HG03378 (cell line): ENCODE measurements at regions not wholly inside any gene's neighbourhood (a gene's known extent, or its start where the extent isn't known, plus 50 kb on each side); places are given as distances from the start of the nearest gene placed in this dataset.
A peak's percentile ranks its signal among the peaks of the same experiment; 100 is the strongest.

Source experiments
- ATAC-seq: cut with Tn5 transposase; IDR thresholded peaks from one replicate; pipeline ENCODE4 v1.9.1; 2021; ENCODE audit warnings: mild to moderate bottlenecking, moderate library complexity; ENCODE audit not compliant: unreplicated experiment

GRCh38 chr4:74612837-74613236, 167.9 kb downstream of the AREG start:
- no peak for ATAC-seq

DNA sequence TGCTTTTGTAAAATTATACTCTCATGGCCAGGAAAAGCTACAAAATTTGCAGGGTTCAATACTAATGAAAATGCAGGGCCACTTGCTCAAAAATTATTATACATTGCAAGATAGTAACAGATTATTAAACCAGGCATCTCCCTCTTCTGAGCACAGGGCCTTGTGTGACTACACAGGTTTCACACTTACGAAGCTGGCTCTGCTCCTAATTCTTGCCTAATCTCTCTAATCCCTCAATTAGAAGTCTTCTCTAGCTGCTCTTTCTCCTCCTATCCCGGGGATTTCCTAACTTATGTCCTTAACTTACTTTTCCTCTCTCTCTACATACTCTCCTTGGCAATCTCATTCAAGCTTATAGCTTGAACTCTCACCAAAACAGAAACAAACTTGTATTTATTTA, 168.3 kb downstream of the AREG start:
- ATAC-seq: no peak

DNA sequence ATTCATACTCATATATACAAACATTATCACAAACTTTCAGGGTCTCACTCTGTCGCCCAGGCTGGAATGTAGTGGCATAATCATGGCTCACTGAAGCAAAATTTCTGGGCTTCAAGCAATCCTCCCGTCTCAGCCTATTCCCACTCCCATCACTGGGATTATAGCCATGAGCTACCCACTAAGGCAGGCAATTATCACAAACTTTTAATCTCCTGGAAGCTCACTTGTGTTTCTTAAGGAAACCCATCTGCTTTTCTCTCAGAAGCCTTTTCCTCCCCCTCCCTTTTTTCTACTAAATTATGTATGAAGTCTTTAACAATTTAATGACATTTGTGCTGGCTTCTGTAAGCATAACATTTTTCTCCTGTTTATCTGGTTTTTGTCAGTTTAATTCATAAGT, 170.5 kb downstream of the AREG start:
- no peak for ATAC-seq

DNA sequence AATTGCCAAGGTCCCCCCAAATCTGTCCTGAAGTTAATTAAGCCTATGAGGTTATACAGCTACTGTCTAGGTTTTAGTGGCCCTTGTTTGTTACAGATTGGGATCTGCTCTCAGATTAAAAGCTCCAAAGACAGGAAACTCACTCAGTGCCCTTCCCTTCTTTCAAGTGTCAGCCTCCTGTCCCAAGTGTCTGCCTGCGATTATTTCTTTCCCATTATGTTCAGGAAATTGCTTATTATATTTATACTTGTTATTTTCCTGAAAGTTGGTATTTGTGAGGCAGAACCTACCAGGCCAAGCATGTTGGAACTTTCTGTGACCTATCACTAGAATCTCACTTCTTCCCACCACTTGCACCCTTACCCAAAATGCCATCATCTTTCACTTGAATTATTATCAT, 173.2 kb downstream of the AREG start:
- no peak for ATAC-seq

DNA sequence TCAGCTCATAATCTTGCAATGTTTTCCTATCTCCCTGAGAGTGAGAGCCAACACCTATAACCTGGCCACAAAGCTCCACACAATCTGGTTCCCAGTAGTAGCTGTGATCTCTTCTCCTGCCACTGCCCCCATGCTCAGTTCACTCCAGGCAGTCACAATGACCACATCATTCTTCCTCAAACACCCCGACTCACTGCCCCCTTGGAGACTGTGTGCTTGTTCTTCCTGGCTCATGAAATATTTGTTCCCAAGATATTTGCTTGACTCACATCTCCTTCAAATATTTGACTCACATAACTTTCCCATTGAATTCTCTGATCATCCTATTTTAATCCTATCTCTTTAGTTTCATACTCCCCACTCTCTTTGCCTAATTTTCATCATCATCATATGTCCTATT, 173.7 kb downstream of the AREG start:
- no peak for ATAC-seq

DNA sequence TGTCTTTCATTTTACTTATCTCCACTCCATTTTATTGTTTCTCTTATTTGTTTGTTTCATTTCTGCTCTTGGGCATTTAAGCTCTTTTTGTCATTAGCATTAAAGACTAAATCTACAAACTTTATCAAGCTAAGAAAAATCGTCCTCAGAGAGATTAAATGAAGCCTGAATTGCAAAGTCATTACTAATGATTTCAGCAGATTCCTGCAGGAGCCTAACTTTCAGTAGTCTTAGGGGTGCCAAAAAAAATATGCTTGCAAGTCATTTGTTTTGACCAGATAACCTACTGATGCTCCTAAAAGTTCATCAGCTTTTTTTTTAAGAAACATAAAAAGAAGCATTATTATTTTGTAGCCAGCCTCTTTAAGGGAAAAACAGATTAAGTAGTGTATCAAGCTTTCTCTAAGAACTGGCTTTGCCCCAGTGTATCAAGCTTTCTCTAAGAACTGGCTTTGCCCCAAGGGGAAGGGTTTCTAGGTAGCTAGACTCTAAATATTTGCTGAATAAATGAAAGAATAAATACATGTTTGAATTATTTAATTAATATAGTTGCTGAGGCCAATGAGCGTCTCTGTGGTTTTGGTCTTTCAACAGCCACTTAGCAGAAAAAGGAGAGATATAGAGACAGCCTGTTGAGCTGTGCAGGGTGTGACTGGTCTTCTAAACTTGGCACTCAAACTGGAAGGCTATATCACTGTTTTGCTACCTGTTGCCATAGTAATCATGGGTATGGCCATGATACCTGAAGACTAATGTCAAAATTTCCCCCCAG, 174.2 kb downstream of the BTC start:
- ATAC-seq: no peak

- ATAC-seq: no peak
Observed at GRCh38 chr4:74621616-74622015, 172.7 kb downstream of the BTC start.

DNA sequence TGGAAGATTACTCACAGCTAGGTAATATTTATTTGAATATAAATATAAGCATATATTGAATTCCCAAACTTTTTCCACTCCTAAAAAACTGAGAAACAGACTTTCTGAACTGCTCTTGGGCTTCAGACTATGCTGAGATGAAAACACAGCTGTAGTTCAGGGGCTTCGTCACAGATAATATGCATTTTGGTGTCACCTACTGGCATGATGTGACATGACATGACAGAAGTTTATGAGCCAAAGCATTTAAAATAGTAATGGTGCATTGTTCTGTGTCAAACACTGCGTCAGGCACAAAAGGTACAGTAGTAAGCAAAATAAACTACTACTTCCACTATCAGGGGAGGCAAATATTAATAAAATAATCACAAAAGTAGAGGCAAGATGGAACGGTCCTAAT, 171.3 kb downstream of the BTC start:
- peak; percentile 91 for ATAC-seq

GRCh38 chr4:74624351-74625151, 169.8 kb downstream of the BTC start:
- ATAC-seq: no peak

DNA sequence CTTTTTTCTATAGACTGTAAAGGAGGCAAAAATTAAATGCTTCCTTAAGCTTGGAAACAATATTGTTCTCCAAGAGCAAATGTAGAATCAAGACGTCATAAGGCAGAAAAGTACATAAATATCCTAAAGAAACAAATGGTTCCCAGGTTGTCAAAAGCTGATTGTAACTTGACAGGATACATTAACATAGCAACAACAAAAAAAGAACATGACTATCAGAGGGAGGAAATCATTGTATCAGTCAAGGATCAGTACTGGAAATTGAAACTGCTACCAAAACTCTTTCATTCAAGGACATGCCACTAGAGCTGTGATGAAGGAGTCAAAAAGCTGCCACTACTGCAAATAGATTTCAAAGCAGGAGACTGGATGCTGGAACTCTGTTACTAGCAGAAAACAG, 168.3 kb downstream of the BTC start:
- no peak for ATAC-seq

GRCh38 chr4:74627093-74627492, 167.2 kb downstream of the BTC start:
- ATAC-seq: no peak

DNA sequence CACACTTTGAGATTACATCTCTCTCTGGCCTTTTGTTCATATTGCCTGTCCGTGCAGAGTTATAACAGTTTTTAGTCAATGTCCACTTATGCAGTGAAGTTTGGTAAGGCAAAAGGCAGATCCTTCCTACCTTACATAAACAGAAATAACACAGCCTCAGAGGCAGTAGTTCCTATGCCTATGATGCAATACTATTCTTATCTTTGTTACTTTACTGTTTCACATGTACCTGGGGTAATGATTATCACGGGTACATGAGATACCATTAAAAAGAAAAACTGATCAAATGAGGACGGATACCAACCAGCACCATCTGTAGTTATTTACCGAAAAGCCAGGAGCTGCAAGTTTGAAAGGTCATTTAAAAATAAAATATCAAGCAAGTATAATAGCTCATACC, 166.8 kb downstream of the BTC start:
- no peak for ATAC-seq

- ATAC-seq: no peak
Observed at GRCh38 chr4:74628852-74629620, 165.3 kb downstream of the BTC start.

- ATAC-seq: no peak
Observed at GRCh38 chr4:74630551-74630950, 163.8 kb downstream of the BTC start.

- no peak for ATAC-seq
Observed at GRCh38 chr4:74631338-74631737, 163.0 kb downstream of the BTC start.

DNA sequence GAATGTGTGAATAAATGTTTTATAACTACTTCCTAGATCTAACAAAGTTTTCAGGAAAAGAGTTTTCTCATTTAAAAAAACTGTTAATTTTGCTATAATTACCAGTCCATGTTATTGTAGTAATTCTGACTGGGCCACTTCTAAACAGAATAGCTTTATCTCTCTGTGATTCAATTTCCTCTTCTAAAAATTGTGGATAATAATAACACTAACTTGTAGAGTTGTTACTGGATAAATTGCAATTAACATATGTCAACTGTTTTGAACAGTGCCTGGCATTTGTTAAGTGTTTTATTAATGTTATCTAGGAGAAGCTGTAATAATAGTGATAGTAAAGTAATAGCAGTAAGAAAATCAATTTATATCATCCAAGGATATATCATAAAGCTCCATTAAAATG, 162.3 kb downstream of the BTC start:
- no peak for ATAC-seq

DNA sequence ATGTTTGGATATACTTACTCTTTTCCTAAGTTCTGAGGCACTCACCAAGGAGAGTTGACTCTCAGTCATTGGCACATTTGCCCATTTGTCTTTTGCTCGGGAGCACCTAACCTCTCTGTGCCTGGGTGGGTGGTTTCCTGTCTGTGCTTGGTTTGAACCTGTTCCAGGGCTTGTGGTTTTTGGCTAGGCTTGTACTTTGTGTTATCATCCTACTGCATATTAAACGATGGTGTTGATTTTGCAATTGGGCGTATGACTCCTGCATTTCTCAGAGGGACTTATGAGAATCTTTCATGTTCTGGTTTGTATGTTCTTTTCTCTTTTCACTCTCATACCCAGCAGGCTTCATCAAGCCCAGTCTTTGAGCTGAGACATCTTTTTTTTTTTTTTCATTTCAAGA, 161.7 kb downstream of the BTC start:
- ATAC-seq: no peak

GRCh38 chr4:74635074-74635473, 159.2 kb downstream of the BTC start:
- no peak for ATAC-seq

GRCh38 chr4:74635490-74636123, 158.7 kb downstream of the BTC start:
- no peak for ATAC-seq

DNA sequence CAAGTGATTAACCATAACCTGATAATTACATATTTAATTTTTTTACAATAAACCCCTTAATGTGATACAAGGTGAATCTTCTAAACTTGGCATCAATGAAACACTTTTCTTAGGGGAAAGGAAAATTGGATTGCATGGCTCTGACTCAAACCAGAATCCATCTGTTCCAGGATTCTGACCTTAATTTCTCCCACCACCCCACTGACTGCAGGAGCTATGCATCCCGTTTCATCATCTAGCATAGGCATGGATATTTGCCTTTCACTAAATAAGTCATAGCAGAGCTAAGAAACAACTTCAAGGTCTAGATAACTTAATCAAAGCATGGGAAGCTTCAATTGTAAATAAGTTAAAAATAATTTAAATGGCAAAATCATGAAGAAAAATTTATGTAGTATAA, 156.3 kb downstream of the BTC start:
- no peak for ATAC-seq

GRCh38 chr4:74638689-74639088, 155.6 kb downstream of the BTC start:
- no peak for ATAC-seq
